DMS53 treated with DMSO at 0.1 percent for 48 hours (cell line): ENCODE measurements at regions not wholly inside any gene's neighbourhood (a gene's known extent, or its start where the extent isn't known, plus 50 kb on each side); places are given as distances from the start of the nearest gene placed in this dataset.
"Not testable (repeated sequence)": the region's sequence is repeated elsewhere in the genome, so short reads cannot be mapped to it uniquely, and the experiment has no call there.

ENCODE experiments used
- DNase-seq: peaks from one replicate; lab custom pipeline; 2025; ENCODE audit not compliant: unreplicated experiment; lab: John Stamatoyannopoulos, UW

DNA sequence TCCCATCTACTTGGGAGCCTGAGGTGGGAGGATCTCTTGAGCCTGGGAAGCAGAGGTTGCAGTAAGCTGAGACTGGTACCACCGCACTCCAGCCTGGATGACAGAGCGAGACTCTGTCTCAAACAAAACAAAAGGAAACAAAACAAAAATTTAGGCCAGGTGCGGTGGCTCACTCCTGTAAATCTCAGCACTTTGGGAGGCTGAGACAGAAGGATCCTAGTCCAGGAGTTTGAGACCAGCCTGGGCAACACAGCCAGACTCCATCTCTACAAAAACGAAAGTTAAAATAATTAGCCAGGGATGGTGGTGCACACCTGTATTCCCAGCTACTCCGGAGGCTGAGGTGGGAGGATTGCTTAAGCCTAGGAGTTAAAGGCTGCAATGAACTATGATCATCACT, 183.2 kb upstream of the ZNF217 start:
- DNase-seq: no peak

DNA sequence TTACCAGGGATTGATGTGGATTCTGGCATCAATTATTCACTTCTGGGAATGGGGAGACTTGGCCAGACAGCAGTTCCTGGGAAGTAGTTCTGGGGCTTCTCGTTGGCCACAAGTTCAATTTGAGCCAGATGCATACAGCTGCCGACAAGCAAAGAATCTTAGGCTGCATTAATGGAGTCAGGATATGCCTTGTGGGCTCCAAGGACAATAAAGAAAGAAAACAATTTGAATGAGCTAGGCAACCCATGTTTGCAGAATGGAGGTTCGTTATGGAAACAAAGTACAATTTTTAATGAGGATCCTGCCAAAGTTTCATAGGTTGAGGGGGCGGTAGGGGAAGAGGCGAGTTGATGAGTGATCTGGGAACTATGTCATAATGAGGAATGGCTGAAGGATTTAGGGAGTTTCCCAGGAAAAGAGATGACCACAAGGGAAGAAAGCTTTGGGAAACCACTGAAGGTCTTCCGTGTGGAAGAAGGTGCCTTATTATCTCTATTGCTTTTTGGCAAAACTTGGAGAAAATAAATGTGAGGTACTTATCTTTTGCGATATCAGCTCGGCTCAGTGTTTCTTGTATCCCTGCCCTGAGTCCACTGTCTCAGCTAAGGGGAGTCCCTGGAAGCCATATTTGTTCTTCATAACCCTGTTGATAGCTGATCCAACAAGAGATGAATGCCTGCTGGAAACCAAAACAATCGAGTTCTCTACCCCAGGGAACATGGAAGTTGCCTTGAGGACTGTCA, 181.0 kb upstream of the ZNF217 start:
- no peak for DNase-seq

- no peak for DNase-seq
Observed at GRCh38 chr20:53773792-53774401, 180.3 kb upstream of the ZNF217 start.

DNA sequence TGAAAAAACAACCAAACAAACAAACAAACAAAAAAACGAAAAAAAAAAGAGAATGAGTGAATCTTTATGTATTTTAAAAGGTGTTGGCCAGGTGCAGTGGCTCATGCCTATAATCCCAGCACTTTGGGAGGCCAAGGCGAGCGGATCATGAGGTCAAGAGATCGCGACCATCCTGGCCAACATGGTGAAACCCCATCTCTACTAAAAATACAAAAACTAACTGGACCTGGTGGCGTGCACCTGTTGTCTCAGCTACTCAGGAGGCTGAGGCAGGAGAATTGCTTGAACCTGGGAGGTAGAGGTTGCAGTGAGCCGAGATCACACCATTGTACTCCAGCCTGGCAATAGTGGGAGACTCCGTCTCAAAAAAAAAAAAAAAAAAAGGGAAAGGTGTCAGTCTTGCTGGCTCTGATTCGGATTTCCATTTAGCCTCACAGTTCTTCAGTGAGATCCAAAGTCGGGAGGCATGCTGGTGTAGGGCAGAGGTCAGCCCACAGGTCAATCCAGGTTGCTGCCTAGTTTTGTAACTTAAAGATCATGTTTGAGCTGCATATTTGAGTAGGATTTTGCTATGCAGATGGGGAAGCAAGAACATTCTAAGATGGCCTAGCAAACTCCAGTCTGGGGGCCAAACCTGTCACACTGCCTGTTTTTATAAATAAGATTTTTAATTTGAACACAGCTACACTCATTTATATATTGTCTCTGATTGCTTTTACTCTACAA, 179.6 kb upstream of the ZNF217 start:
- not testable (repeated sequence) for DNase-seq

GRCh38 chr20:53769041-53769440, 175.4 kb upstream of the ZNF217 start:
- DNase-seq: no peak

DNA sequence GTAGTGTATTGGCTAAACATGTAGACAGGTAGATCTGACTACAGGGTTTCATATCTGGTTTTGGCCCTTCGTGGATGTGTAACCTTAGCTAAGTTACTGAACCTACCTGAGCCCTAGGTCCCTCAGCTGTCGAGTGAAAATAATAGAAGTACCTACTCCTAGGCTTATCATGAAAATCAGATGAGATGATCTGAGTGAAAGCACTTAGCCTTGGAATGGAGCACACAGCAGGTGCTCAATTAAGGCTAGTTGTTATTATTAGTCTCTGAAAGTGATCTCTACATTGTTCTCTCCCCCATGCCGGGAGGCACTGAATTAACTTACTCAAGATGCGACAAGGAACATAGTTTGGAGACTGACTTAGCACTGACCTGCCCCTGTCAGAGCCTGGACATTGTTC, 174.7 kb upstream of the ZNF217 start:
- DNase-seq: no peak

- no peak for DNase-seq
Observed at GRCh38 chr20:53767206-53767930, 173.7 kb upstream of the ZNF217 start.

DNA sequence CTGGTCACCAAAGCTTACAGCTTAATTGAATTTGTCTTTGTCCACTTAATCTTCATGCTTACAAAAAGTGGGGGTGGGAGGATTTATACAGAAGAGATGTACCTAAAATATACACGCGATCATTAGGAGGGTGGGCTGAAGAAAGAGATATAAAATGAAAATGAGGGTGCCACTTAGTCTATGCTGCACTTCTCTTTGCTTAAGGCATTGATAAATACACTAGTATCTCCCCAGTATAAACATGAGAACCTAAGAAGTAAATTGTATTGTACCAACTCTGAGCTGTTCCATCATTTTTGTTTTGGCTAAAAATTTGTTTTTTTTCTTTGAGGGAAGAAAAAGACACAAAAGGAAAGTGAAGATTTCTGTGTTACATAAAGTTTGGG, 170.8 kb upstream of the ZNF217 start:
- DNase-seq: no peak

DNA sequence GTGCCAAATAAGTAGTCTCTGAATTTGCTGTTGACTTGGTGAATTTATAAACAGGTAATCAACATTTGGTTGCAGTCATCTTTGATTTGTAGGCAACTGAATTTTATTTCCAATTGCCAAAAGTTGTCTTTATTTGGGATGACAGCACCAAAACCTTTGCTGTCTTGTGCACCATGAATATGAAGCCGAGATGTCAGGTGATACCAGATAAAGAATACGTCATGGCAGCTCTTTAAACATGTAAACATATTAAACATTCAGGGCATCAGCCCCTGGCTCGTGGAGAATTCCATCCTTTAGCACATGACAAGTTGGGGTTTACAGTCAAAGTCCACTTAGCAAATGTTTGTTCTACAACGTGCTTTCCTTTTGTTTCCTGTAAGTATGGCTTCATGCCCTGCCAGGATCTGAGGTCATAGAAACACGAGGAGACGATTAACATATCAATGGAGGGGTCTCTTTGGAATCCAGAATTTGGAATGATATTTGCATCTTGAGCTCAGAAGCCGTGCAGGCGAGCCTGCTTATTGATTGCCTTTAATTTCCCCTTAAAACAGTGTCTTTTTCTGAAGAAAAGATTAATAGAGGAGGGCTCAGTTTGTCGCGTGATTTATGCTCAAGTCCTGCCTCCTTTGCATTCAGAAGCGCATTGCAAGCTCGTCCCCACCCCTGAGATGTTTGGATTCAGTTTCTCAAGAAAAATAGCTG, 170.2 kb upstream of the ZNF217 start:
- peak; percentile 79 for DNase-seq

GRCh38 chr20:53762423-53762798, 168.8 kb upstream of the ZNF217 start:
- not testable (repeated sequence) for DNase-seq

DNA sequence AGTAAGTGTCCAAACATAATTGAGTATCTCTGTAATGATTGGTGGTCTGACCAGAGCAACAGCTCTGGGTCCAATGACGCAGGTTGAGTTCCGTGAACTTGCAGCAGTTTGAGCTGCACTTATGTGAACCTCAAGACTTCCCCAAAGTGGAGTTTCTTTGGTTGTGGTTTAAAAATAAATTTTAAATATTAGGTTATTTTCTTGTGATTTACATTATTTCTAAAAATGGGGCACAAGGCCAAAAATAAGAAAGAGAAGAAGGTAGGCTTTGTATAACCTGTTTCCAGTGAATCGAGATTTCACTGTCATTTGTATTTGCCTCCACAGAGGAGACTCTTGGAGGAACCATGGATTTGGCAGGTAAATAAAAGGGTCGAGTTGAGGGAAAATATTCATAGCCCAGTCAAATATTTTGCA, 166.4 kb upstream of the ZNF217 start:
- no peak for DNase-seq

GRCh38 chr20:53757472-53757913, 163.9 kb upstream of the ZNF217 start:
- DNase-seq: peak; percentile 23

DNA sequence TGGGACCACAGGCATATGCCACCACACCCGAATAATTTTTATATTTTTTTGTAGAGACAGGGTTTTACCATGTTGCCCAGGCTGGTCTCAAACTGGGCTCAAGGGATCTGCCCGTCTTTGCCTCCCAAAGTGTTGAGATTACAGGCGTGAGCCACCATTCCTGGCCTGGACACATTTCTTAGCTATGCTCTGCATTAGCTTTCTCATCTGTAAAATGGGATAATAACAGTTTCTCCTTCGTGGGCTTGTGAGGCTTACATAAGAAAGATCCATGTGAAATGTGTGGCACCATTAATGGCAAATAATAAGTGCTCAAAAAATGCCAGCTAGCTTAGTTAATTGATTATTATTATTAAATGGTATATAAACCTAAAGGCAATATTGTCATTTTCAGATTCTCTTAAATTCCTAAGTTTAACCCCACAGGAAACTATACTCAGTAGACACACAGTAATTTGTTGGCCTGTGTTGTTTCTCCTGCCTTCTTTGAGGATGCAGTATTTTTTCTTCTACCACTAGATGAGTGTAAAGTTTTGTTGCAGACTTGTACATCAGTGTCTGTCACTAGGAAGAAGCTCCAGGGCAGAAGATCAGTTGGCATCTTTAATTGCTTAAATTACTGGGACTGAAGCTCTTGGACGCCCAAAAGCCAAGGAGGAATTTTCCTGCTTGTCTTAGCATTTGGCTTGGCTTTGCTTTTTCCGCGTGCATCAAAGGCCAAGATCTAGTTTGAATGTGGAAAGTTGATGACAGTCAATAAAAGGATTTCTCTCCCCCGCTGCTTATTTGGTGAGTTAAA, 162.3 kb upstream of the ZNF217 start:
- no peak for DNase-seq

DNA sequence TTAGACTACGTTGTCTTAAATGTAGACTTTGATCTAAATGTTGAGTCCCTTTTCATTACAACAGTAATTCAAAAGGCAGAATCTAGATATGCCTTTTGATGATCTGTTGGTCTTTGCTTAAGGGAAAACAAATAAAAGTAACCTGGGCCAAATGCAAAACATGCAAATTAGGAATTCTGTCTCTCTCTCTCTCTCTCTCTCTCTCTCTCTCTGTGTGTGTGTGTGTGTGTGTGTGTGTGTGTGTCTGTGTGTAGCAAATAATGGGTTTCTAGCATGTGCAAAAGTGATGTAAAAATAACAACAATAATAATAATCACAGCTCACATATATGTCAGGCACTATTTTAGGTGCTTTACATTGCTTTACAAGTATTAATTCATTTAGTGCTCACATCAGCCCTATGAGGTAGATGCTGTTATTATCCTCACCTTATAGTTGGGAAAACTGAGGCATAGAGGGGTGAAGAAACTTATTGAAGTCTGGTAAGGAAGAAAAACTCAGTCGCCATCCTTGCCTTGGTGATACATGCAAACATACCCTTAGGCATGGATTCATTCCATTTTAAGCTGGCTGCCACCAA, 160.3 kb upstream of the ZNF217 start:
- no peak for DNase-seq

- no peak for DNase-seq
Observed at GRCh38 chr20:53752971-53753879, 159.6 kb upstream of the ZNF217 start.

GRCh38 chr20:53752583-53752970, 158.9 kb upstream of the ZNF217 start:
- no peak for DNase-seq

DNA sequence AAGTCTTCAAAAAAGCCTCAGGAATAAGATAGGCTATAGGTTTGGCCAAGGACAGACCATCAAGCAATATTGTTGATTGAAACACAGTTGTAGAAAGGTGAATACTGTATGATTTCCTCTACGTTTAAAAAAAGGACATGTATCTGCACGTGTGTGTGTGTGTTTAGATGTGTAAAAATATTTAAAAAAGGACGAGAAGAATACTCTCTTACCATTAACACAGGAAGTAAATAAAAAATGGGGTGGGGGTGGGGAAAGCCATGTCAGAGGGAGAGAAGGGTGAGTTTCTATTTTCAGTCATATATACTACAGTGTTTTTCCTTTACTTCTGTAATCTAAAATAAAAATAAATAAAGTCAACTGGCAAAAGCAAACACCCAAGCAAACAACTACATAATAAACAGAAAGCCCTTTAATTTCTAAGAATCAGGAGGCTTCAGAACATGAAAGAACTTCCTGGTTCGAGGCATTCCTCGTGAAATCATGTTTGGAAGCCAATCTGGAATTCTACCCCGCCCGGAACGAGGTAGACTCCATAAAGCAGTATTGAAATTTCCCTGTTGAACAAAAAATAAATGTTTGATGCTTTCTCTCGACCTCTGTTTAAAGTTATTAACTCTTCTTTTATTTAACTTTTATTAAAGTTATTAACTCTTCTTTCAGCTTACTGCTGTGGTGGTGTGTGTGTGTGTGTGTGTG, 158.1 kb upstream of the ZNF217 start:
- DNase-seq: no peak
